HCT116 (cell line): ENCODE measurements at regions not wholly inside any gene's neighbourhood (a gene's known extent, or its start where the extent isn't known, plus 50 kb on each side); places are given as distances from the start of the nearest gene placed in this dataset.

Source experiments
- ATAC-seq: fragments of 200-7000 bp; cut with Tn5 transposase; 2 replicates; pipeline ENCODE4 v1.9.1; 2020; ENCODE audit warnings: mild to moderate bottlenecking, moderate library complexity
- BruUV-seq: library from RNA; stranded (reverse); fragments of 400-500 nt; replicated peaks from 2 replicates; lab custom pipeline; 2021; lab: Mats Ljungman, UMichigan
- CTCF ChIA-PET: fragments of 300-600 bp; sonication (Branson Sonifier 250); formaldehyde crosslinking; loops from one replicate; lab custom pipeline; 2021; ENCODE audit warnings: antibody characterized with exemption; lab: Charles Lee
- POLR2A ChIA-PET: fragments of 300-600, 350-600 bp; sonication (Branson Sonifier 250); formaldehyde crosslinking; loops from one replicate; lab custom pipeline; 2021; ENCODE audit warnings: antibody characterized with exemption; lab: Charles Lee
- RAD21 ChIA-PET, 2 experiments: fragments of 300-600 bp; sonication (Branson Sonifier 250); formaldehyde crosslinking; loops; one replicate each; lab custom pipeline; 2023; ENCODE audit warnings: low total read pairs in 2 of 2; ENCODE audit not compliant: uncharacterized antibody in 2 of 2, unreplicated experiment in 2 of 2, low non-redundant PET in 1 of 2; lab: Charles Lee
- DNase-seq: peaks from one replicate; pipeline ENCODE4 v3.0.0-alpha.2; 2010; ENCODE audit warnings: low read depth, low spot score
- H2AFZ ChIP-seq: fragments of 200-600 bp; shearing (Covaris generic), sonication (generic); 2 replicates; pipeline ENCODE4 v1.6.1; 2017; ENCODE audit warnings: low read depth, mixed run types, mixed read lengths, antibody characterized with exemption, low read length; ENCODE audit not compliant: poor library complexity, severe bottlenecking
- H3K27ac ChIP-seq: 2 replicates; pipeline ENCODE4 v1.5.1; 2012; ENCODE audit warnings: low read depth, low read length
- H3K27me3 ChIP-seq: fragments of 200-600 bp; sonication (generic); 2 replicates; pipeline ENCODE4 v1.6.1; 2016; ENCODE audit warnings: mixed run types, low read length, mixed read lengths; ENCODE audit not compliant: insufficient read depth
- H3K36me3 ChIP-seq, 2 experiments: fragments of 200-500 bp in 1 of 2; fragments of 200-600 bp in 1 of 2; sonication (Bioruptor generic) in 1 of 2; sonication (generic) in 1 of 2; 2 replicates each; pipeline versions ENCODE4 v1.5.1 to v1.6.1; 2014 to 2016; ENCODE audit warnings: low read length in 2 of 2, inconsistent platforms in 1 of 2, mixed read lengths in 1 of 2, mixed run types in 1 of 2; ENCODE audit not compliant: insufficient read depth in 2 of 2, control insufficient read depth in 1 of 2
- H3K4me1 ChIP-seq, 2 experiments: fragments of 200-600 bp in 1 of 2; sonication (generic) in 1 of 2; 2 replicates each; pipeline versions ENCODE4 v1.5.1 to v1.6.1; 2012 to 2017; ENCODE audit warnings: low read length in 2 of 2, inconsistent platforms in 1 of 2, mild to moderate bottlenecking in 1 of 2, mixed read lengths in 1 of 2, mixed run types in 1 of 2, moderate library complexity in 1 of 2; ENCODE audit not compliant: insufficient read depth in 2 of 2, control insufficient read depth in 1 of 2
- H3K4me2 ChIP-seq: fragments of 200-600 bp; sonication (generic); 2 replicates; pipeline ENCODE4 v1.6.1; 2017; ENCODE audit warnings: mixed run types, low read length, mixed read lengths
- H3K4me3 ChIP-seq, 2 experiments: fragments of 200-600 bp in 1 of 2; sonication (generic) in 1 of 2; replicated peaks in 1 of 2; 2 replicates each; pipeline ENCODE4 v1.5.1; 2011 to 2016; ENCODE audit warnings: low read length in 2 of 2, control low read depth in 1 of 2, low read depth in 1 of 2, mild to moderate bottlenecking in 1 of 2, mixed read lengths in 1 of 2, mixed run types in 1 of 2
- H3K79me2 ChIP-seq: fragments of 200-600 bp; sonication (generic); 2 replicates; pipeline ENCODE4 v1.6.1; 2017; ENCODE audit warnings: mild to moderate bottlenecking, mixed run types, low read length, moderate library complexity, mixed read lengths; ENCODE audit not compliant: insufficient read depth
- H3K9ac ChIP-seq: fragments of 200-600 bp; sonication (generic); 2 replicates; pipeline ENCODE4 v1.6.1; 2016; ENCODE audit warnings: low read length, mixed read lengths
- H3K9me2 ChIP-seq: fragments of 200-600 bp; sonication (generic), shearing (Covaris generic); 2 replicates; pipeline ENCODE4 v1.6.1; 2017; ENCODE audit warnings: mixed run types, mild to moderate bottlenecking, moderate library complexity; ENCODE audit not compliant: insufficient read depth
- H3K9me3 ChIP-seq, 2 experiments: fragments of 200-500 bp in 1 of 2; fragments of 200-600 bp in 1 of 2; sonication (Bioruptor generic) in 1 of 2; sonication (generic) in 1 of 2; 2 replicates each; pipeline ENCODE4 v1.6.1; 2014 to 2017; ENCODE audit warnings: low read length in 2 of 2, mixed read lengths in 2 of 2, inconsistent platforms in 1 of 2, low read depth in 1 of 2, mild to moderate bottlenecking in 1 of 2, mixed run types in 1 of 2, moderate library complexity in 1 of 2; ENCODE audit not compliant: control insufficient read depth in 1 of 2, insufficient read depth in 1 of 2
- H4K20me1 ChIP-seq: fragments of 200-600 bp; sonication (generic), shearing (Covaris generic); 2 replicates; pipeline ENCODE4 v1.6.1; 2017; ENCODE audit warnings: mixed run types, mild to moderate bottlenecking, moderate library complexity; ENCODE audit not compliant: insufficient read depth
- CEBPB ChIP-seq: IDR thresholded peaks from 2 replicates; pipeline ENCODE4 v1.6.1; 2012; ENCODE audit warnings: low read depth
- EGR1 ChIP-seq: IDR thresholded peaks from 2 replicates; pipeline ENCODE4 v1.6.1; 2012; ENCODE audit warnings: low read depth
- ELF1 ChIP-seq: IDR thresholded peaks from 2 replicates; pipeline ENCODE4 v1.6.1; 2012; ENCODE audit warnings: low read depth, borderline replicate concordance
- EZH2 ChIP-seq: fragments of 200-600 bp; sonication (generic); IDR thresholded peaks from 2 replicates; pipeline ENCODE4 v1.6.1; 2017; ENCODE audit warnings: antibody characterized with exemption, mixed run types
- EZH2phosphoT487 ChIP-seq: fragments of 200-600 bp; IDR thresholded peaks from 2 replicates; pipeline ENCODE4 v1.6.1; 2018; ENCODE audit warnings: antibody characterized with exemption, borderline replicate concordance
- FOSL1 ChIP-seq: IDR thresholded peaks from 2 replicates; pipeline ENCODE4 v1.6.1; 2012; ENCODE audit warnings: low read depth
- JUND ChIP-seq: IDR thresholded peaks from 2 replicates; pipeline ENCODE4 v1.6.1; 2012
- POLR2AphosphoS5 ChIP-seq: IDR thresholded peaks from 2 replicates; pipeline ENCODE4 v1.6.1; 2011; ENCODE audit warnings: mild to moderate bottlenecking, low read depth, low read length, moderate library complexity
- SIN3A ChIP-seq: IDR thresholded peaks from 2 replicates; pipeline ENCODE4 v1.6.1; 2012; ENCODE audit warnings: low read depth
- SP1 ChIP-seq: IDR thresholded peaks from 2 replicates; pipeline ENCODE4 v1.6.1; 2012; ENCODE audit warnings: low read depth
- SRF ChIP-seq: IDR thresholded peaks from 2 replicates; pipeline ENCODE4 v1.6.1; 2012; ENCODE audit warnings: low read depth
- TCF7L2 ChIP-seq: IDR thresholded peaks from 2 replicates; pipeline ENCODE4 v1.7.0; 2011; ENCODE audit warnings: borderline replicate concordance, inconsistent platforms; ENCODE audit not compliant: insufficient read depth, insufficient read length; ENCODE audit errors: extremely low read depth
- YY1 ChIP-seq: IDR thresholded peaks from 2 replicates; pipeline ENCODE4 v1.6.1; 2011; ENCODE audit warnings: low read length, low read depth, moderate library complexity, mild to moderate bottlenecking; ENCODE audit not compliant: insufficient replicate concordance; ENCODE audit errors: extremely low read depth
- ZFX ChIP-seq: fragments of 450-650 bp; IDR thresholded peaks from 2 replicates; pipeline ENCODE4 v1.6.1; 2017
- intact Hi-C: fragments of 100-400 bp; cut with micrococcal nuclease; formaldehyde crosslinking; loops from 2 replicates; pipeline ENCODE4 v1.10.0; 2022
- TF ChIP-seq, protein P1 (sequence below): IDR thresholded peaks from 2 replicates; pipeline ENCODE4 v1.6.1; 2012
- TF ChIP-seq, protein P2 (sequence below): IDR thresholded peaks from 2 replicates; pipeline ENCODE4 v1.6.1; 2011; ENCODE audit warnings: mild to moderate bottlenecking, low read length, moderate library complexity; ENCODE audit not compliant: insufficient replicate concordance; ENCODE audit errors: extremely low read depth

- ChIA-PET POLR2A (no interaction called here), CTCF (no interaction called here), RAD21 (no interaction called here)
- Histone ChIP-seq H3K79me2 (no peaks in the 10 kb centered on the region), H4K20me1 (no peaks in the 10 kb centered on the region), H3K9me2 (no peaks in the 10 kb centered on the region), H3K9ac (no peak overlapping the region), H3K9me3 (0 out of 4 replicates have a peak, but pooled peaks cover 0 to 5% of the 10 kb centered on the region in 2 experiments), H3K27ac (no peak overlapping the region), H3K36me3 (no peaks in the 10 kb centered on the region), H2AFZ (no peak overlapping the region), H3K27me3 (no peaks in the 10 kb centered on the region), H3K4me2 (no peak overlapping the region), H3K4me3 (no peak overlapping the region), H3K4me1 (no peaks in the 10 kb centered on the region)
- intact Hi-C loops, result no loop called here
- no TSS peak for BruUV-seq
- ATAC-seq (no peak), DNase-seq (no peak)
- TF ChIP-seq SRF, result no peak
- no peak for TF ChIP-seq POLR2AphosphoS5
- no peak for TF ChIP-seq ELF1
- TF ChIP-seq SP1, result no peak
- no peak for TF ChIP-seq FOSL1
- TF ChIP-seq EZH2phosphoT487, result no peak
- no peak for TF ChIP-seq CEBPB
- TF ChIP-seq, protein P1, sequence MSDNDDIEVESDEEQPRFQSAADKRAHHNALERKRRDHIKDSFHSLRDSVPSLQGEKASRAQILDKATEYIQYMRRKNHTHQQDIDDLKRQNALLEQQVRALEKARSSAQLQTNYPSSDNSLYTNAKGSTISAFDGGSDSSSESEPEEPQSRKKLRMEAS, result no peak
- no peak for TF ChIP-seq JUND
- no peak for TF ChIP-seq TCF7L2
- TF ChIP-seq, protein P2, sequence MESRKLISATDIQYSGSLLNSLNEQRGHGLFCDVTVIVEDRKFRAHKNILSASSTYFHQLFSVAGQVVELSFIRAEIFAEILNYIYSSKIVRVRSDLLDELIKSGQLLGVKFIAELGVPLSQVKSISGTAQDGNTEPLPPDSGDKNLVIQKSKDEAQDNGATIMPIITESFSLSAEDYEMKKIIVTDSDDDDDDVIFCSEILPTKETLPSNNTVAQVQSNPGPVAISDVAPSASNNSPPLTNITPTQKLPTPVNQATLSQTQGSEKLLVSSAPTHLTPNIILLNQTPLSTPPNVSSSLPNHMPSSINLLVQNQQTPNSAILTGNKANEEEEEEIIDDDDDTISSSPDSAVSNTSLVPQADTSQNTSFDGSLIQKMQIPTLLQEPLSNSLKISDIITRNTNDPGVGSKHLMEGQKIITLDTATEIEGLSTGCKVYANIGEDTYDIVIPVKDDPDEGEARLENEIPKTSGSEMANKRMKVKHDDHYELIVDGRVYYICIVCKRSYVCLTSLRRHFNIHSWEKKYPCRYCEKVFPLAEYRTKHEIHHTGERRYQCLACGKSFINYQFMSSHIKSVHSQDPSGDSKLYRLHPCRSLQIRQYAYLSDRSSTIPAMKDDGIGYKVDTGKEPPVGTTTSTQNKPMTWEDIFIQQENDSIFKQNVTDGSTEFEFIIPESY, result no peak
- no peak for TF ChIP-seq ZFX
- no peak for TF ChIP-seq EGR1
- TF ChIP-seq SIN3A, result no peak
- TF ChIP-seq YY1, result no peak
- no peak for TF ChIP-seq EZH2
Measured at GRCh38 chr17:37797206-37797605, 52.3 kb upstream of the HNF1B start.
